Panc1 (cell line): ENCODE measurements at regions not wholly inside any gene's neighbourhood (a gene's known extent, or its start where the extent isn't known, plus 50 kb on each side); places are given as distances from the start of the nearest gene placed in this dataset.

Experiments used
- ATAC-seq: fragments of 200-7000 bp; cut with Tn5 transposase; 2 replicates; pipeline ENCODE4 v1.9.1; 2020; ENCODE audit warnings: mild to moderate bottlenecking, moderate library complexity
- BruUV-seq: library from RNA; stranded (reverse); fragments of 400-500 nt; replicated peaks from 2 replicates; lab custom pipeline; 2021; lab: Mats Ljungman, UMichigan
- CTCF ChIA-PET: fragments of 300-600 bp; sonication (Branson Sonifier 250); formaldehyde crosslinking; loops from one replicate; lab custom pipeline; 2022; ENCODE audit warnings: antibody characterized with exemption; lab: Charles Lee
- POLR2A ChIA-PET: fragments of 300-600 bp; sonication (Branson Sonifier 250); formaldehyde crosslinking; loops from one replicate; lab custom pipeline; 2022; ENCODE audit warnings: antibody characterized with exemption; lab: Charles Lee
- DNase-seq: peaks from one replicate; pipeline ENCODE4 v3.0.0-alpha.2; 2010; ENCODE audit warnings: low read depth, low spot score
- H3K27ac ChIP-seq: 2 replicates; pipeline ENCODE4 v1.5.1; 2011; ENCODE audit warnings: mild to moderate bottlenecking, low read length, inconsistent platforms
- H3K27me3 ChIP-seq: fragments of 200-500 bp; sonication (Bioruptor generic); 2 replicates; pipeline ENCODE4 v1.6.0; 2014; ENCODE audit warnings: low read length, inconsistent platforms; ENCODE audit not compliant: control insufficient read depth, insufficient read depth
- H3K36me3 ChIP-seq: fragments of 200-500 bp; sonication (Bioruptor generic); 2 replicates; pipeline ENCODE4 v1.5.1; 2014; ENCODE audit warnings: inconsistent platforms, mild to moderate bottlenecking, low read length, moderate library complexity; ENCODE audit not compliant: control insufficient read depth, insufficient read depth
- H3K4me1 ChIP-seq: 2 replicates; pipeline ENCODE4 v1.5.1; 2011; ENCODE audit warnings: inconsistent platforms, mild to moderate bottlenecking, low read length, moderate library complexity; ENCODE audit not compliant: control insufficient read depth, insufficient read depth
- H3K4me3 ChIP-seq, 2 experiments: 2 replicates each; pipeline ENCODE4 v1.5.1; 2011 to 2012; ENCODE audit warnings: low read depth in 2 of 2, low read length in 2 of 2, mild to moderate bottlenecking in 2 of 2, inconsistent platforms in 1 of 2, moderate library complexity in 1 of 2
- H3K9me3 ChIP-seq: fragments of 200-500 bp; sonication (Bioruptor generic); 2 replicates; pipeline ENCODE4 v1.5.1; 2014; ENCODE audit warnings: low read depth, mild to moderate bottlenecking, inconsistent platforms, low read length, moderate library complexity; ENCODE audit not compliant: control insufficient read depth, insufficient read depth
- POLR2AphosphoS5 ChIP-seq: IDR thresholded peaks from 2 replicates; pipeline ENCODE4 v1.6.1; 2012; ENCODE audit warnings: mild to moderate bottlenecking, low read depth, low read length, moderate library complexity
- REST ChIP-seq, 2 experiments: IDR thresholded peaks; 2 replicates each; pipeline ENCODE4 v1.6.1; 2011 to 2012; ENCODE audit warnings: low read depth in 2 of 2, control low read depth in 1 of 2, low read length in 1 of 2, mild to moderate bottlenecking in 1 of 2, moderate library complexity in 1 of 2; ENCODE audit not compliant: insufficient read depth in 1 of 2
- SIN3A ChIP-seq: IDR thresholded peaks from 2 replicates; pipeline ENCODE4 v1.6.1; 2012; ENCODE audit warnings: low read depth, mild to moderate bottlenecking, low read length, moderate library complexity, borderline replicate concordance; ENCODE audit not compliant: insufficient read depth
- TCF7L2 ChIP-seq: IDR thresholded peaks from 2 replicates; pipeline ENCODE4 v1.6.1; 2011; ENCODE audit warnings: mild to moderate bottlenecking, low read depth, low read length, inconsistent platforms
- in situ Hi-C: cut with HindIII; loops from 2 replicates; pipeline ENCODE4 v1.10.0; 2016; ENCODE audit warnings: low sequenced_read_pairs, low pct_unique_long_range_greater_than_20kb
- intact Hi-C: fragments of 100-400 bp; cut with micrococcal nuclease; formaldehyde crosslinking; loops from one replicate; pipeline ENCODE4 v1.10.0; 2022; ENCODE audit not compliant: unreplicated experiment
- TF ChIP-seq, protein P1 (sequence below): fragments of 450-650 bp; IDR thresholded peaks from 2 replicates; pipeline ENCODE4 v1.5.1; 2017; ENCODE audit warnings: mild to moderate bottlenecking

GRCh38 chr10:78812571-78813318 is 256.0 kb upstream of the ZMIZ1 start:
- Histone ChIP-seq H3K36me3 (no peaks in the 10 kb centered on the region), H3K9me3 (no peaks in the 10 kb centered on the region), H3K4me1 (no peaks in the 10 kb centered on the region), H3K4me3 (no peak overlapping the region), H3K27ac (no peak overlapping the region), H3K27me3 (no peaks in the 10 kb centered on the region; the same call in 1 of the 2 replicates)
- CTCF ChIA-PET: no interaction called here
- POLR2A ChIA-PET: no interaction called here
- no peak for ATAC-seq
- DNase-seq: no peak
- no TSS peak for BruUV-seq
- TF ChIP-seq, protein P1, sequence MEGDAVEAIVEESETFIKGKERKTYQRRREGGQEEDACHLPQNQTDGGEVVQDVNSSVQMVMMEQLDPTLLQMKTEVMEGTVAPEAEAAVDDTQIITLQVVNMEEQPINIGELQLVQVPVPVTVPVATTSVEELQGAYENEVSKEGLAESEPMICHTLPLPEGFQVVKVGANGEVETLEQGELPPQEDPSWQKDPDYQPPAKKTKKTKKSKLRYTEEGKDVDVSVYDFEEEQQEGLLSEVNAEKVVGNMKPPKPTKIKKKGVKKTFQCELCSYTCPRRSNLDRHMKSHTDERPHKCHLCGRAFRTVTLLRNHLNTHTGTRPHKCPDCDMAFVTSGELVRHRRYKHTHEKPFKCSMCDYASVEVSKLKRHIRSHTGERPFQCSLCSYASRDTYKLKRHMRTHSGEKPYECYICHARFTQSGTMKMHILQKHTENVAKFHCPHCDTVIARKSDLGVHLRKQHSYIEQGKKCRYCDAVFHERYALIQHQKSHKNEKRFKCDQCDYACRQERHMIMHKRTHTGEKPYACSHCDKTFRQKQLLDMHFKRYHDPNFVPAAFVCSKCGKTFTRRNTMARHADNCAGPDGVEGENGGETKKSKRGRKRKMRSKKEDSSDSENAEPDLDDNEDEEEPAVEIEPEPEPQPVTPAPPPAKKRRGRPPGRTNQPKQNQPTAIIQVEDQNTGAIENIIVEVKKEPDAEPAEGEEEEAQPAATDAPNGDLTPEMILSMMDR: no peak
- intact Hi-C loops: no loop called here
- in situ Hi-C loops: no loop called here

GRCh38 chr10:78813526-78813925 is 255.2 kb upstream of the ZMIZ1 start:
- no peaks in the 10 kb centered on the region for H3K36me3 ChIP-seq
- no peak overlapping the region for H3K27ac ChIP-seq
- no peak overlapping the region for H3K4me3 ChIP-seq
- BruUV-seq: no TSS peak
- ATAC-seq (no peak), DNase-seq (no peak)
- CTCF ChIA-PET: no interaction called here
- intact Hi-C loops: no loop called here
- H3K9me3 ChIP-seq: no peaks in the 10 kb centered on the region
- POLR2A ChIA-PET: no interaction called here
- in situ Hi-C loops: no loop called here
- H3K4me1 ChIP-seq: no peaks in the 10 kb centered on the region
- no peaks in the 10 kb centered on the region; the same call in 1 of the 2 replicates for H3K27me3 ChIP-seq
- no peak for TF ChIP-seq POLR2AphosphoS5
- TF ChIP-seq SIN3A: no peak
- TF ChIP-seq, protein P1: no peak
- no peak for TF ChIP-seq TCF7L2
- TF ChIP-seq REST (IDR thresholded peaks at IDR 0.05; ENCODE audit: insufficient read depth in 1 of 2, low read depth in 2 of 2, low read length in 1 of 2): no peak
